AML-193 (cell line): ENCODE measurements at regions not wholly inside any gene's neighbourhood (a gene's known extent, or its start where the extent isn't known, plus 50 kb on each side); places are given as distances from the start of the nearest gene placed in this dataset.

Experiments used
- DNase-seq, 2 experiments: peaks; one replicate each; lab custom pipeline; 2025; lab: John Stamatoyannopoulos, UW

- DNase-seq: no peak
Observed at GRCh38 chr4:176011529-176011928, 54.1 kb upstream of the WDR17 start.

- peak in 1 of 2 experiments; percentile 5 for DNase-seq
Observed at GRCh38 chr4:176013476-176014247, 52.0 kb upstream of the WDR17 start.

- DNase-seq: no peak
Observed at GRCh38 chr4:176014583-176015108, 51.0 kb upstream of the WDR17 start.
